Natural killer cell (primary cell): ENCODE measurements at regions not wholly inside any gene's neighbourhood (a gene's known extent, or its start where the extent isn't known, plus 50 kb on each side); places are given as distances from the start of the nearest gene placed in this dataset.

Experiments used
- ATAC-seq, 3 donors: fragments of 150-1000 bp in 2 of 3; fragments of 200-7000 bp in 1 of 3; cut with Tn5 transposase; 1 replicate in 1 of 3; 2 replicates in 2 of 3; pipeline ENCODE4 v1.10.0; 2021; ENCODE audit warnings: mild to moderate bottlenecking in 2 of 3, moderate library complexity in 2 of 3
- DNase-seq, 2 donors: peaks; one replicate each; pipeline versions ENCODE4 v3.0.0 to v3.0.0-alpha.2; 2013 to 2021; ENCODE audit warnings: mixed read lengths in 1 of 2
- H3K27ac ChIP-seq: one replicate; pipeline ENCODE4 v1.5.1; 2013; ENCODE audit warnings: mild to moderate bottlenecking, low read length
- H3K27me3 ChIP-seq: one replicate; pipeline ENCODE4 v1.6.1; 2013; ENCODE audit warnings: low read length; ENCODE audit not compliant: control insufficient read depth, insufficient read depth
- H3K36me3 ChIP-seq: one replicate; pipeline ENCODE4 v1.6.1; 2013; ENCODE audit warnings: low read length; ENCODE audit not compliant: control insufficient read depth, insufficient read depth
- H3K4me1 ChIP-seq: one replicate; pipeline ENCODE4 v1.6.1; 2013; ENCODE audit warnings: low read length; ENCODE audit not compliant: control insufficient read depth, insufficient read depth
- H3K4me3 ChIP-seq: one replicate; pipeline ENCODE4 v1.5.1; 2013; ENCODE audit warnings: low read length
- H3K9me3 ChIP-seq: one replicate; pipeline ENCODE4 v1.6.1; 2013; ENCODE audit warnings: low read length; ENCODE audit not compliant: control insufficient read depth, insufficient read depth
- H3K27ac Mint-ChIP-seq, 2 donors: one replicate each; pipeline ENCODE4 v1.8.0; 2022; ENCODE audit warnings: mild to moderate bottlenecking in 2 of 2, mixed read lengths in 2 of 2, moderate library complexity in 1 of 2
- H3K27me3 Mint-ChIP-seq, 2 donors: one replicate each; pipeline ENCODE4 v1.8.0; 2022; ENCODE audit warnings: low read depth in 2 of 2, mixed read lengths in 2 of 2
- H3K36me3 Mint-ChIP-seq: one replicate; pipeline ENCODE4 v1.8.0; 2022; ENCODE audit warnings: mixed read lengths
- H3K4me1 Mint-ChIP-seq, 2 donors: one replicate each; pipeline ENCODE4 v1.8.0; 2022; ENCODE audit warnings: mixed read lengths in 2 of 2
- H3K4me3 Mint-ChIP-seq: one replicate; pipeline ENCODE4 v1.8.0; 2022; ENCODE audit warnings: mild to moderate bottlenecking, moderate library complexity, mixed read lengths
- H3K9me3 Mint-ChIP-seq, 2 donors: one replicate each; pipeline ENCODE4 v1.8.0; 2022; ENCODE audit warnings: mixed read lengths in 2 of 2
- WGBS: methylation state at CpG from one replicate; pipeline ENCODE4 v1.1.7; 2013; ENCODE audit warnings: missing lambda C conversion rate; ENCODE audit not compliant: insufficient coverage; 5-methylcytosine and 5-hydroxymethylcytosine counted together
- intact Hi-C: fragments of 100-400 bp; cut with micrococcal nuclease; formaldehyde crosslinking; loops from one replicate; pipeline ENCODE4 v1.14.2; 2022
- TF ChIP-seq, protein P1 (sequence below): fragments of 200-600 bp; IDR thresholded peaks from one replicate; pipeline ENCODE4 v1.8.0; 2022; ENCODE audit warnings: antibody characterized with exemption

DNA sequence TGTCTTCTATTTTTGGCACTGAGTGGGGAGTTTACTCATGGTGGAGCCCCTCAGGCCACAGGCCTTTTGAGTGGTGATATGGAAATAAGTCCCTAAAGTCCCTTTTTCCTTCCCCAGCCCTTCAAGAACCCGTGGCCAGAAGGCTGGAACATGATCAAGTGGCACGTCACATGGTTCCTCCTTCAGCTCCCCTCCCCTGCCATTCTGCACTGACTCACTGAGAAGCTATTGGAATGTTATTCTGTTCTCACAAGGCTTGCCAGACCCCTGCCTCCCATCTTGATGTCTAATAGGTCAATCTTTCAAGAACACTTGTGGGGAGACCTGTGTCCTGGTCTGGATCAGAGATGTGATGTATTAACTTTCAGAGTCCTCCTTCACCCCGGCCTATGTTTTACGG lies 279.8 kb downstream of the SEC23IP start:
- intact Hi-C loops: no loop called here
- Mint-ChIP-seq H3K4me3 (no peak overlapping the region), H3K9me3 (no peaks in the 10 kb centered on the region), H3K36me3 (no peaks in the 10 kb centered on the region), H3K27ac (no peak overlapping the region), H3K27me3 (peaks cover 14 to 18% of the 10 kb centered on the region in 2 donors), H3K4me1 (no peaks in the 10 kb centered on the region)
- Histone ChIP-seq H3K9me3 (no peaks in the 10 kb centered on the region), H3K4me1 (no peaks in the 10 kb centered on the region), H3K27ac (no peak overlapping the region), H3K36me3 (no peaks in the 10 kb centered on the region), H3K4me3 (no peak overlapping the region), H3K27me3 (no peaks in the 10 kb centered on the region)
- 52% methylated on average over 2 of the region's 4 CpGs for WGBS
- no peak for ATAC-seq
- DNase-seq: no peak
- TF ChIP-seq, protein P1, sequence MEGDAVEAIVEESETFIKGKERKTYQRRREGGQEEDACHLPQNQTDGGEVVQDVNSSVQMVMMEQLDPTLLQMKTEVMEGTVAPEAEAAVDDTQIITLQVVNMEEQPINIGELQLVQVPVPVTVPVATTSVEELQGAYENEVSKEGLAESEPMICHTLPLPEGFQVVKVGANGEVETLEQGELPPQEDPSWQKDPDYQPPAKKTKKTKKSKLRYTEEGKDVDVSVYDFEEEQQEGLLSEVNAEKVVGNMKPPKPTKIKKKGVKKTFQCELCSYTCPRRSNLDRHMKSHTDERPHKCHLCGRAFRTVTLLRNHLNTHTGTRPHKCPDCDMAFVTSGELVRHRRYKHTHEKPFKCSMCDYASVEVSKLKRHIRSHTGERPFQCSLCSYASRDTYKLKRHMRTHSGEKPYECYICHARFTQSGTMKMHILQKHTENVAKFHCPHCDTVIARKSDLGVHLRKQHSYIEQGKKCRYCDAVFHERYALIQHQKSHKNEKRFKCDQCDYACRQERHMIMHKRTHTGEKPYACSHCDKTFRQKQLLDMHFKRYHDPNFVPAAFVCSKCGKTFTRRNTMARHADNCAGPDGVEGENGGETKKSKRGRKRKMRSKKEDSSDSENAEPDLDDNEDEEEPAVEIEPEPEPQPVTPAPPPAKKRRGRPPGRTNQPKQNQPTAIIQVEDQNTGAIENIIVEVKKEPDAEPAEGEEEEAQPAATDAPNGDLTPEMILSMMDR: no peak

DNA sequence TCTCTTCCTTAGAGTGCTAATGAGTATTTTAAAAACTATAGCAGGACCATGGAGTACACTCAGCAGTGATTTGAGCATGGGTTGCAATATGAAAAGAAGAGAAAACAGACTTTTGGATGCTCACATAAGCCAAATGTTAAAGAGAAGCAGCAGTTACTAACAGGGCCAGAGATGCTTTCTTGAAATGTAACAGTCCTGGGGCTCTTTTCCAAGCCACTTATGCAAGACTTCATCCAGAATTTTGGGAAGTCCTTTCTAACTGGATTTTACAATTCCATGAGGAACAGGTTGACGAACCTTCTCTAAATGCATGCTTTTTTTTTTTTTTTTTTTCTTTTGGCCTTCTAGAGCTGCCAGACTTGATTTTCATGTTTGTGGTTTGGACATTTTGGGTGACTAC lies 282.0 kb downstream of the SEC23IP start:
- Mint-ChIP-seq H3K27ac (no peak overlapping the region), H3K27me3 (peaks cover 23 to 25% of the 10 kb centered on the region in 2 donors), H3K4me3 (no peak overlapping the region), H3K4me1 (no peaks in the 10 kb centered on the region), H3K36me3 (no peaks in the 10 kb centered on the region), H3K9me3 (no peaks in the 10 kb centered on the region)
- DNase-seq: no peak
- intact Hi-C loops: no loop called here
- Histone ChIP-seq H3K36me3 (no peaks in the 10 kb centered on the region), H3K4me3 (no peak overlapping the region), H3K27ac (no peak overlapping the region), H3K27me3 (no peaks in the 10 kb centered on the region), H3K4me1 (no peaks in the 10 kb centered on the region), H3K9me3 (no peaks in the 10 kb centered on the region)
- TF ChIP-seq, protein P1: no peak
- WGBS: 88% methylated on average over 1 of the region's 1 CpG
- no peak for ATAC-seq

DNA sequence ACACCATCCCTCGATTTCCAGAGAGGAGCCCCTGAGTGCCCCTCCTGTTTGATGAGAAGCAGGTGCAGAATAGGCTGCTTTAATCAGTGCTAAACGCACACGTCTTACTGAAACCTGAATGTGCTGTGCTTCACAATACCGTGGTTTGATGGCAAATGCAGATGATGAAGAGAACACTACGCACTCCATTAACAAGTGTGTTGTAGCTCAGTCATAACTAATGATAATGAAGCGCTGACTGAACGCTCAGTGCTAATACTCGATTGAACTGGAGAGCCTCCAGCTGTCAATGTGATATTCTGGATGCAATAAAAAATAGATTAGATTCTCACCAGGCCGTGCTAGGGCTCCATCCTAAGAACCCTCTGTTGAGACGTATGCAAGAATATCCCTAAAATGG lies 279.7 kb upstream of the PLPP4 start:
- ATAC-seq: no peak

DNA sequence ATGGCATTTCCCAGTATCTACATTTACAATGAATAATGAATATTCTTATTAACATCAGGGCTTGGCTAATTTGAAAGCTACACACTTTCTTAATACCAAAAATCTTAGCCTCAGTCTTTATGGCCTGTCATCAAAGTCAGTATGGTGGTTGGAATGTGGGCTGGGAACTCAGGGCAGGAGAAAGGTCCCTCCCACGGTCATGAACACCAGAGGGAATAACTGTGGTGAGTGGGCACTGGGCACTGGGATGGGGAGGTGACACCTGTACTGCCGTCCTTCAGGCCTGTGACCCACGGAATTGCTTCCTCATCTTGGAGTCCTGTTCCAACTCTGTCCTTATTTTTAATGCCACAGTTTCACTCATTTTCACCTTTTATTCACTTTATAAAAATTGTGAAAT lies 276.9 kb upstream of the PLPP4 start:
- H3K4me3 ChIP-seq: no peak overlapping the region
- intact Hi-C loops: no loop called here
- no peak overlapping the region for H3K4me3 Mint-ChIP-seq
- 78% methylated on average over 3 of the region's 3 CpGs for WGBS
- peaks cover 10 to 14% of the 10 kb centered on the region in 2 donors for H3K27me3 Mint-ChIP-seq
- H3K36me3 ChIP-seq: no peaks in the 10 kb centered on the region
- no peak for DNase-seq
- no peaks in the 10 kb centered on the region for H3K9me3 ChIP-seq
- H3K4me1 ChIP-seq: no peaks in the 10 kb centered on the region
- no peak for ATAC-seq
- H3K4me1 Mint-ChIP-seq: no peaks in the 10 kb centered on the region
- H3K36me3 Mint-ChIP-seq: no peaks in the 10 kb centered on the region
- no peak overlapping the region for H3K27ac ChIP-seq
- H3K9me3 Mint-ChIP-seq: no peaks in the 10 kb centered on the region
- TF ChIP-seq, protein P1: no peak
- H3K27ac Mint-ChIP-seq: no peak overlapping the region
- no peaks in the 10 kb centered on the region for H3K27me3 ChIP-seq

More for the DNA sequence above, 279.7 kb upstream of the PLPP4 start:
- H3K36me3 ChIP-seq: no peaks in the 10 kb centered on the region
- Mint-ChIP-seq H3K4me1 (no peaks in the 10 kb centered on the region), H3K9me3 (no peaks in the 10 kb centered on the region), H3K36me3 (no peaks in the 10 kb centered on the region), H3K4me3 (no peak overlapping the region), H3K27me3 (peaks cover 14 to 15% of the 10 kb centered on the region in 2 donors), H3K27ac (no peak overlapping the region)
- 86% methylated on average over 10 of the region's 10 CpGs for WGBS
- no peaks in the 10 kb centered on the region for H3K27me3 ChIP-seq
- intact Hi-C loops: no loop called here
- no peak overlapping the region for H3K4me3 ChIP-seq
- no peaks in the 10 kb centered on the region for H3K4me1 ChIP-seq
- no peaks in the 10 kb centered on the region for H3K9me3 ChIP-seq
- H3K27ac ChIP-seq: no peak overlapping the region
- no peak for DNase-seq
- TF ChIP-seq, protein P1: no peak
